ENCODE measurements at regions not wholly inside any gene's neighbourhood (a gene's known extent, or its start where the extent isn't known, plus 50 kb on each side); places are given as distances from the start of the nearest gene placed in this dataset.

DNA sequence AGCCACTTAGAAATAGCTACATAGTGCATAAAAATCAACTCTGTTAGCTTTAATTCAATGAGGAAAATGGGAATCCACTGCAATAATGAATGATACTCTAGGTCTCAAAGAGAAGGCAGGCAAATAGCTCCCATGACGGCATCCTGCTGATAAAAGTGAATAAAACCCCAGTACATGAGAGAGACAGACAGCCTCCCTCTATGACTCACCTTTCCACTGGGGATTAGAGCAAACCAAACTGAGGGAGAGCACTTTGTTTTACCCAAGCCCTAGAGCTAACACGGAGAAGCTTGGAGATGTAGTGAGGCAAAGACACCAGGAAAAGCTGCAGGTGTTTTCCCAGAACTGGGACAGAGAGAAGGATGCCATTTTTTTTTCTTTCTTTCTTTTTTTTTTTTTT is 621.9 kb downstream of the LRRIQ3 start:
- ChIA-PET POLR2A (ENCODE audit: unreplicated experiment) (no interaction called here), CTCF (no interaction called here)
- no peaks in the 10 kb centered on the region; the same call in 1 of the 2 replicates for H3F3A ChIP-seq (ENCODE audit: insufficient read depth, low read depth)
- H3K4me2 ChIP-seq: no peak overlapping the region
- H3K27me3 ChIP-seq (ENCODE audit: insufficient read depth, low read depth): no peaks in the 10 kb centered on the region
- H3K36me3 ChIP-seq (ENCODE audit: low read depth): no peaks in the 10 kb centered on the region
- no peak for TF ChIP-seq EZH2 (IDR thresholded peaks at IDR 0.05; ENCODE audit: low read depth)
- TF ChIP-seq, protein P1, sequence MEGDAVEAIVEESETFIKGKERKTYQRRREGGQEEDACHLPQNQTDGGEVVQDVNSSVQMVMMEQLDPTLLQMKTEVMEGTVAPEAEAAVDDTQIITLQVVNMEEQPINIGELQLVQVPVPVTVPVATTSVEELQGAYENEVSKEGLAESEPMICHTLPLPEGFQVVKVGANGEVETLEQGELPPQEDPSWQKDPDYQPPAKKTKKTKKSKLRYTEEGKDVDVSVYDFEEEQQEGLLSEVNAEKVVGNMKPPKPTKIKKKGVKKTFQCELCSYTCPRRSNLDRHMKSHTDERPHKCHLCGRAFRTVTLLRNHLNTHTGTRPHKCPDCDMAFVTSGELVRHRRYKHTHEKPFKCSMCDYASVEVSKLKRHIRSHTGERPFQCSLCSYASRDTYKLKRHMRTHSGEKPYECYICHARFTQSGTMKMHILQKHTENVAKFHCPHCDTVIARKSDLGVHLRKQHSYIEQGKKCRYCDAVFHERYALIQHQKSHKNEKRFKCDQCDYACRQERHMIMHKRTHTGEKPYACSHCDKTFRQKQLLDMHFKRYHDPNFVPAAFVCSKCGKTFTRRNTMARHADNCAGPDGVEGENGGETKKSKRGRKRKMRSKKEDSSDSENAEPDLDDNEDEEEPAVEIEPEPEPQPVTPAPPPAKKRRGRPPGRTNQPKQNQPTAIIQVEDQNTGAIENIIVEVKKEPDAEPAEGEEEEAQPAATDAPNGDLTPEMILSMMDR (conservative IDR thresholded peaks at IDR 0.05): no peak
- H4K20me1 ChIP-seq (ENCODE audit: insufficient read depth): 0 out of 2 replicates have a peak, but pooled peaks cover 3% of the 10 kb centered on the region
- no peak for DNase-seq
- no peaks in the 10 kb centered on the region for H3K9me2 ChIP-seq (ENCODE audit: insufficient read depth)
- no peak overlapping the region for H3K27ac ChIP-seq
- no peaks in the 10 kb centered on the region for H3K79me2 ChIP-seq (ENCODE audit: low read depth)
- intact Hi-C loops (cut with micrococcal nuclease; ENCODE audit: unreplicated experiment): no loop called here
- no TSS peak for BruUV-seq (replicated peaks)
- no peak overlapping the region for H2AFZ ChIP-seq
- H3K4me3 ChIP-seq: no peak overlapping the region
- H3K9me3 ChIP-seq (ENCODE audit: insufficient read depth, low read depth): no peaks in the 10 kb centered on the region
- H3K4me1 ChIP-seq (replicated peaks; ENCODE audit: insufficient read depth): no peaks in the 10 kb centered on the region

DNA sequence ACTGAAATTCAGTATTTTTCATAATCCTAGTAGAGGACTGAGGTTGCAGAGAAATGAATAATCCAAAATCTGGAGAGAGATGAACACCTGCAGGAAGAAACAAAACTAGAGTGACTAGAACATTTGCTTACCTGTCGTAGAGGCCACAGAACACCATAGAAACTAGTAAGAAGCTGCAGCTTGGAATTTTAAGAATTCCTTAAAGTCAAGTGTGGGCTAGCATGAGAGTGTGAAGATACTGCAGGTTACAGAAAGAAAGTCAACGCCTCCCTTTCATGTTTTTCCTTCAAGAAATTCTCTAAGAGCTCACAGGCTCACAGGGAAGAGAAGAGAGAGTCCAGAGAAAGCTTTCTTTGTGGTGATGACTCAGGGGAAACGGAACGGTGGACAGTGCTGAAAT is 633.7 kb downstream of the LRRIQ3 start:
- DNase-seq: no peak
- POLR2A ChIA-PET (ENCODE audit: unreplicated experiment): interaction anchor here (0.7 kb wide), 1 partner anchor 29 kb away, joined by 6 read pairs; no protein-coding TSS in a partner anchor
- Histone ChIP-seq H3K9me2 (ENCODE audit: insufficient read depth) (no peaks in the 10 kb centered on the region), H3K27me3 (ENCODE audit: insufficient read depth, low read depth) (no peaks in the 10 kb centered on the region), H4K20me1 (ENCODE audit: insufficient read depth) (no peaks in the 10 kb centered on the region), H3K4me1 (replicated peaks; ENCODE audit: insufficient read depth) (no peaks in the 10 kb centered on the region), H2AFZ (0 out of 2 replicates have a peak overlapping the region, but pooled peaks have one; percentile 20), H3K4me3 (no peak overlapping the region), H3K4me2 (no peak overlapping the region), H3F3A (ENCODE audit: insufficient read depth, low read depth) (no peaks in the 10 kb centered on the region), H3K79me2 (ENCODE audit: low read depth) (no peaks in the 10 kb centered on the region), H3K27ac (no peak overlapping the region), H3K36me3 (ENCODE audit: low read depth) (no peaks in the 10 kb centered on the region), H3K9me3 (ENCODE audit: insufficient read depth, low read depth) (no peaks in the 10 kb centered on the region)
- TF ChIP-seq EZH2 (IDR thresholded peaks at IDR 0.05; ENCODE audit: low read depth): no peak
- TF ChIP-seq, protein P1 (conservative IDR thresholded peaks at IDR 0.05): no peak
- intact Hi-C loops (cut with micrococcal nuclease; ENCODE audit: unreplicated experiment): no loop called here
- CTCF ChIA-PET: no interaction called here
- no TSS peak for BruUV-seq (replicated peaks)

DNA sequence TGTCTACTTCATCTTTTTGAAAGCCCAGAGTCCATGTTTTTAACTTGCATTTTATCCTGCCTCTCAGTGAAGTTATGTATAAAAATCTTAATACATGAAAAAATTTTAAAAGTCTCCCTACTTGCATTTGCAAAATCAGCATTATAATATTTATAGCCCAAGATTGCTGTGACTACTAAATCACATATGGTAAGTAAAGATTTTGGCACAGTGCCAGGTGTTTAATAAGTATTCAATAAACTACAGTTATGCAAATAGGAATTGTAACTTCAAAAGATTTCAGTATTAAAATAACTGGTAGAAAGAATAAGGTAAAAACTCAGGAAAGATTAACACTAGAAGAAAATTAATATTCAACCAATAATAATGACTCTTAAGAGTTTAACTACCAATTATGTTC is 641.7 kb downstream of the LRRIQ3 start:
- intact Hi-C loops (cut with micrococcal nuclease; ENCODE audit: unreplicated experiment): no loop called here
- Histone ChIP-seq H3K27ac (no peak overlapping the region), H4K20me1 (ENCODE audit: insufficient read depth) (no peaks in the 10 kb centered on the region), H3K9me3 (ENCODE audit: insufficient read depth, low read depth) (no peaks in the 10 kb centered on the region), H3K4me2 (no peak overlapping the region), H3K4me1 (replicated peaks; ENCODE audit: insufficient read depth) (no peaks in the 10 kb centered on the region), H3K27me3 (ENCODE audit: insufficient read depth, low read depth) (no peaks in the 10 kb centered on the region), H3F3A (ENCODE audit: insufficient read depth, low read depth) (no peaks in the 10 kb centered on the region), H3K36me3 (ENCODE audit: low read depth) (no peaks in the 10 kb centered on the region), H3K4me3 (no peak overlapping the region), H3K9me2 (ENCODE audit: insufficient read depth) (no peaks in the 10 kb centered on the region; the same call in 1 of the 2 replicates), H2AFZ (no peak overlapping the region), H3K79me2 (ENCODE audit: low read depth) (no peaks in the 10 kb centered on the region)
- POLR2A ChIA-PET (ENCODE audit: unreplicated experiment): no interaction called here
- DNase-seq: no peak
- CTCF ChIA-PET: no interaction called here
- BruUV-seq (replicated peaks): no TSS peak
- TF ChIP-seq, protein P1 (conservative IDR thresholded peaks at IDR 0.05): no peak
- no peak for TF ChIP-seq EZH2 (IDR thresholded peaks at IDR 0.05; ENCODE audit: low read depth)

All from PC-9 (cell line).